ENCODE measurements at regions not wholly inside any gene's neighbourhood (a gene's known extent, or its start where the extent isn't known, plus 50 kb on each side); places are given as distances from the start of the nearest gene placed in this dataset.

DNA sequence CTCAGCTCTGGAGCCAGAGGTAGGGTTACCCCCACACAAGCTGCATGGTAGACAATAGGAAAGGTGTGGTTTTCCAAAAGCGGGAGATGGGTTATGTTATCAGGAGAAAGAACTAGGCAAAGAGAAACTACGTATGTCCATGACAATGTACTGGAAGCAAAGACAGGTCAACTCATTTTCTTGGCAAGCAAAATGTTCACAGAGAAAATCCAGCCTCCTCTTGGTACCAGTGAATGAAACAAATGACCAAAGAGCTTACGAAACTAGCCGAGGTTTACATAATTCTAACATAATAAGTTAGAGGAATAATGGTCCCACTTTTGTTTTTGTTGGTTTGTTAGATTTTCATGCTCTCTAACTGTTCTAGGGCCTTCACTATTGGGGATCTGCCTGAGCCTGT, 338.1 kb upstream of the TGFBR2 start:
- H3K36me3 ChIP-seq, result no peaks in the 10 kb centered on the region
- H3K4me1 ChIP-seq, result peaks cover 25% of the 10 kb centered on the region
- no peaks in the 10 kb centered on the region for H3K27me3 ChIP-seq
- no peak for TF ChIP-seq Cebpa-rat (IDR thresholded peaks at IDR 0.05)
- H3K9me3 ChIP-seq, result peaks cover 12% of the 10 kb centered on the region
- H3K27ac ChIP-seq, result no peak overlapping the region
- H4K20me1 ChIP-seq, result no peaks in the 10 kb centered on the region
- H3K4me3 ChIP-seq, result no peak overlapping the region
- no peak overlapping the region for H3K9ac ChIP-seq
- no peak overlapping the region for H3K4me2 ChIP-seq

- Histone ChIP-seq H3K4me2 (peak overlapping the region; percentile 31; the same call in 1 of the 2 replicates), H3K4me1 (peaks cover 9% of the 10 kb centered on the region), H3K9me3 (peaks cover 12% of the 10 kb centered on the region), H4K20me1 (no peaks in the 10 kb centered on the region), H3K4me3 (no peak overlapping the region), H3K27me3 (no peaks in the 10 kb centered on the region), H3K36me3 (no peaks in the 10 kb centered on the region), H3K9ac (no peak overlapping the region), H3K27ac (no peak overlapping the region)
- TF ChIP-seq Cebpa-rat (IDR thresholded peaks at IDR 0.05), result no peak
These were observed 336.5 kb upstream of the TGFBR2 start for GRCh38 chr3:30269751-30270445.

- no peak overlapping the region for H3K9ac ChIP-seq
- peaks cover 4% of the 10 kb centered on the region; the same call in 1 of the 2 replicates for H3K9me3 ChIP-seq
- H4K20me1 ChIP-seq, result no peaks in the 10 kb centered on the region
- no peaks in the 10 kb centered on the region for H3K36me3 ChIP-seq
- no peaks in the 10 kb centered on the region for H3K27me3 ChIP-seq
- no peak overlapping the region for H3K27ac ChIP-seq
- no peak for TF ChIP-seq Cebpa-rat (IDR thresholded peaks at IDR 0.05)
- H3K4me2 ChIP-seq, result no peak overlapping the region
- no peak overlapping the region for H3K4me3 ChIP-seq
- peaks cover 9% of the 10 kb centered on the region for H3K4me1 ChIP-seq
These were observed 334.6 kb upstream of the TGFBR2 start for GRCh38 chr3:30271781-30272180.

GRCh38 chr3:30273304-30274072, 332.9 kb upstream of the TGFBR2 start:
- Histone ChIP-seq H3K27me3 (no peaks in the 10 kb centered on the region), H4K20me1 (no peaks in the 10 kb centered on the region), H3K27ac (no peak overlapping the region), H3K9me3 (peaks cover 16% of the 10 kb centered on the region), H3K4me2 (no peak overlapping the region), H3K36me3 (no peaks in the 10 kb centered on the region), H3K9ac (no peak overlapping the region), H3K4me3 (no peak overlapping the region), H3K4me1 (peaks cover 9% of the 10 kb centered on the region)
- no peak for TF ChIP-seq Cebpa-rat (IDR thresholded peaks at IDR 0.05)

- Histone ChIP-seq H3K36me3 (no peaks in the 10 kb centered on the region), H4K20me1 (no peaks in the 10 kb centered on the region), H3K4me3 (no peak overlapping the region), H3K27ac (no peak overlapping the region), H3K9me3 (peaks cover 36% of the 10 kb centered on the region), H3K27me3 (no peaks in the 10 kb centered on the region), H3K4me1 (no peaks in the 10 kb centered on the region), H3K9ac (no peak overlapping the region), H3K4me2 (no peak overlapping the region)
- TF ChIP-seq Cebpa-rat (IDR thresholded peaks at IDR 0.05), result no peak
These were observed 328.9 kb upstream of the TGFBR2 start for GRCh38 chr3:30277494-30277893.

GRCh38 chr3:30281526-30281925, 324.9 kb upstream of the TGFBR2 start:
- peaks cover 24% of the 10 kb centered on the region for H3K4me1 ChIP-seq
- H3K36me3 ChIP-seq, result no peaks in the 10 kb centered on the region
- no peak overlapping the region for H3K27ac ChIP-seq
- peaks cover 35% of the 10 kb centered on the region for H3K9me3 ChIP-seq
- H3K27me3 ChIP-seq, result no peaks in the 10 kb centered on the region
- TF ChIP-seq Cebpa-rat (IDR thresholded peaks at IDR 0.05), result no peak
- no peak overlapping the region for H3K4me3 ChIP-seq
- no peaks in the 10 kb centered on the region for H4K20me1 ChIP-seq
- no peak overlapping the region for H3K4me2 ChIP-seq
- no peak overlapping the region for H3K9ac ChIP-seq

DNA sequence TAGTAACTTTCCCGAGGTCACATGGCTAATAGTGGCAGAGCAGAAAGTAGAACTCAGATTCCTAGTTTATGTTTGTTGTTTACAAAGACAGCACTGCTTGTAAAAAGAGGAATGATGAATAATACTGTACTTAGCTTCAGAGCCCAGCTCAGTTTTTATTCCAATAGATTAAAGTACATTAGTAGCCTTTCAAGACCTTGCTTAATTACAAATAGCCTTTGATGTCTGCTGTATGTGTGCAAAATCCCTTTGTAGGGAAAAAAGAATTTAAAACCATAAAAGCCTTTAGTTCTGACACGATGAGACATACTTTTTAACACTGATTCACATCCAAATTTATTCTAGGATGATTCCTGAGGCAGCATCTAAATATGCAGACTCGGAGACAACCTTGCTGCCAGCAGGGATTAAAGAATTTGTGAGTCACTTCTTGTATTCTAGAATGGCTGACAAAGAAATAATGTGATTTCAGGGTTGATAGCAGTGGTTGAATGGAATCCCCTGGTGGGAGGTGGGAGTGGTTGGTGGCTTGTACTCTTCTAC, 324.2 kb upstream of the TGFBR2 start:
- no peak overlapping the region for H3K4me2 ChIP-seq
- no peak overlapping the region for H3K9ac ChIP-seq
- no peaks in the 10 kb centered on the region for H3K36me3 ChIP-seq
- H3K4me3 ChIP-seq, result no peak overlapping the region
- TF ChIP-seq Cebpa-rat (IDR thresholded peaks at IDR 0.05), result no peak
- no peaks in the 10 kb centered on the region for H3K27me3 ChIP-seq
- H3K27ac ChIP-seq, result no peak overlapping the region
- peaks cover 30% of the 10 kb centered on the region for H3K4me1 ChIP-seq
- no peaks in the 10 kb centered on the region for H4K20me1 ChIP-seq
- peaks cover 30% of the 10 kb centered on the region for H3K9me3 ChIP-seq

DNA sequence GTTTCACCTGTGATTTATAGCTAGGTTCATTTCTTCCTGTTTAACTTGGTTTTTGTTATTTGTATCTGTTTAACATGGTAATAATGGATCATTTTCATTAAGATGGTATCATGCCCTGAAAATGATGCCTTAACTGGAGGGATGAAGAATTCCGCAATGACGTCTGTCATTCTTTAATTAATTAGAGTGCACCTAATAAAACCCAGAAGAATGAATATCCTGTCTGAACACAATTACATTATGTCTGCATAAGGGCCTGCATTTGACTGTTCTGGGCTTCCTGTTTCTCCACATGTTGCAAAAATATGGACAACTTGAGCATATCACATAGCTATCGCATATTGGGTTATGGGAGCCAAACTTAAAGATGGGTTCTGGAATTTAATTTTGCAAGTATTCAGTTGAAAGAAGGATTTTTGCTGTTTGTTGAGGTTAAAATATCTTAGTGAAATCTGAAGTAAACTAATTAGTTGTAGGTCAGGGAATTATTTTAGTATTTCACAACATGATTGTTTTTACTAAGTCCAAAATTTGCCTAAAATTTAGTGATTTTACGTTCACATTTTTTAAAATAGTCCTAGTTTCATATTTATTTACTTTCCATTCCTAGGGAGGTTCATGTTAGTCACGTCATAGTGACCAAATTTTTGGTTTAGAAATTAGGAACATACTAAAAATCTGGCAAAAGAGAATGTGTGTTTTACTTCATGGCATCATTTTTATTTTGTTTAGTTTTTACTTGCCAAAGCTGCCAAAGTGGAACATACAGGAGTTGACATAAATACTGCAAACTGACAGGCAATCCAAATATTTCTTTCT, 321.0 kb upstream of the TGFBR2 start:
- Histone ChIP-seq H3K27ac (0 out of 2 replicates have a peak overlapping the region, but pooled peaks have one; percentile 1), H4K20me1 (no peaks in the 10 kb centered on the region), H3K4me3 (no peak overlapping the region), H3K27me3 (no peaks in the 10 kb centered on the region), H3K4me2 (peak overlapping the region; percentile 74), H3K9me3 (peaks cover 2% of the 10 kb centered on the region; the same call in 1 of the 2 replicates), H3K4me1 (peaks cover 49% of the 10 kb centered on the region), H3K36me3 (no peaks in the 10 kb centered on the region), H3K9ac (no peak overlapping the region)
- no peak for TF ChIP-seq Cebpa-rat (IDR thresholded peaks at IDR 0.05)

GRCh38 chr3:30286007-30286669, 320.3 kb upstream of the TGFBR2 start:
- H3K36me3 ChIP-seq, result no peaks in the 10 kb centered on the region
- H3K27ac ChIP-seq, result 0 out of 2 replicates have a peak overlapping the region, but pooled peaks have one; percentile 1
- TF ChIP-seq Cebpa-rat (IDR thresholded peaks at IDR 0.05), result no peak
- H4K20me1 ChIP-seq, result no peaks in the 10 kb centered on the region
- H3K4me3 ChIP-seq, result no peak overlapping the region
- no peaks in the 10 kb centered on the region for H3K27me3 ChIP-seq
- H3K9me3 ChIP-seq, result no peaks in the 10 kb centered on the region
- H3K4me2 ChIP-seq, result peak overlapping the region; percentile 74
- H3K9ac ChIP-seq, result no peak overlapping the region
- peaks cover 52% of the 10 kb centered on the region for H3K4me1 ChIP-seq
